HG02571 (cell line): ENCODE measurements at regions not wholly inside any gene's neighbourhood (a gene's known extent, or its start where the extent isn't known, plus 50 kb on each side); places are given as distances from the start of the nearest gene placed in this dataset.
"Not testable (repeated sequence)": the region's sequence is repeated elsewhere in the genome, so short reads cannot be mapped to it uniquely, and the experiment has no call there.

Experiments
- ATAC-seq: cut with Tn5 transposase; IDR thresholded peaks from one replicate; pipeline ENCODE4 v1.9.1; 2021; ENCODE audit warnings: mild to moderate bottlenecking, moderate library complexity; ENCODE audit not compliant: unreplicated experiment

DNA sequence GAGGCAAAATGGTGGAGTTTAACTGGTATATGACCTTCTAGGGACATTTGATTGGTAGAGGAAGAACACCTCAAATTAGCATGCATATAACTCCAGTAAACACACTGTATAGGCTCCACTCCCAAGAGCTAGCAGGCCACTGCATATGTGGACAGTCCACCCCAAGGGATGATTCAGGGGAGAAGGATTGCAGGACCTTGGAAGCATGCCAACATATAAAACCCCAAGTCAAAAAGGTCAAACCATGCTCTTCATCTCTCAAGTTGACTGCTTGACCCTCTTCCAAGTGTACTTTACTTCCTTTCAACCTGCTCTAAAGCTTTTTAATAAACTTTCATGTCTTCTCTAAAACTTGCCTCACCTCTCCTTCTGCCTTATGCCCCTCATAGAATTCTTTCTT lies 459.9 kb upstream of the CCDC179 start:
- ATAC-seq = no peak

DNA sequence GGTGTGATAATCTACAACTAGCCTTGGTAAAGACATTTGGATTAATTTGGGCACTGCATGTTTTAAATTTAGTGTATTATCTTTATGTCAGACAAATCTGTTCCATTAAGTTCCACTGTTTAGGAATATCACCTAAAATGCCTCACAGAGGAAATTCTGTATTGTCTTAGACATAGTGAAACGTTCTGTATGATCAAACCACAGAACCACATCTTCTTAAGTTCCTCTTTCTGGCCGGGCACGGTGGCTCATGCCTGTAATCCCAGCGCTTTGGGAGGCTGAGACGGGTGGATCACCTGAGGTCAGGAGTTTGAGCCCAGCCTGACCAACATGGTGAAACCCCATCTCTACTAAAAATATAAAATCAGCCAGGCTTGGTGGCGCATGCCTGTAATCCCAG lies 475.3 kb upstream of the CCDC179 start:
- not testable (repeated sequence) for ATAC-seq

DNA sequence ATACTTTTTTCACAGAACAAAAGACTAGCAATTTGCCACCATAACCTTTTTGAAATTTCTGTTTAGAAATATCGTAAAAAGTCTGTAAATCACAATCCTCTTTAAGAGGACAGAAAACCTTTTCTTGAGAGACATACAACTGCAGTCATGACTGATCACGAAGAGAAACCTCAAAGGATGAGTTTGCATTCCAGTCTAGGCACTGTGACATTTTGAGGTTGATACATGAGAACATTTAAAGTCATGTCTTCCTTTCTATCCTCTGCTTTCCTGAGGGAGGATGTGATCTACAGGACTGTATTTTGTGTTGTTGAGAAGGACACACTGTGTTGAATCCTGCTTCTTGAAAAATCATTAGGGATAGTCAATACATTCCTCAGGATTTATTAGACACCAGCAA lies 476.7 kb upstream of the CCDC179 start:
- ATAC-seq = no peak

DNA sequence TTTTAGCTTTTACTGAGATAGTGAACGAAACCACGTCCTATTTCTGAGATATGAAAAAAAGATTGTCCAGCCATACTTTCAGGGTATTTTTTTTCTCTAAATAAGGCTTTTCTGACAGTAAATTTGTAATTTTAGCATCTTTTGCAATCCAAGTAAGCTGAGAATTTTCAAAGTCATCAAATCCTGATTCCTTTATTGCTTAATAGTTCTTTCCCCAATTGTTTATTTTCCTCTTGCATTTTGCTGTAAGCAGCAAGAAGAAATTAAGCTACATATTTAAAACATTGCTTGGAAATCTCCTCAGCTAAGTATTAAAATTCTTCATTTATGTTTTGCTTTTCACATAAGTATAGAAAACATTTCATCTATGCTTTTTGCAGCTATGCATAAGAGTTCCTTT lies 493.3 kb upstream of the CCDC179 start:
- no peak for ATAC-seq

DNA sequence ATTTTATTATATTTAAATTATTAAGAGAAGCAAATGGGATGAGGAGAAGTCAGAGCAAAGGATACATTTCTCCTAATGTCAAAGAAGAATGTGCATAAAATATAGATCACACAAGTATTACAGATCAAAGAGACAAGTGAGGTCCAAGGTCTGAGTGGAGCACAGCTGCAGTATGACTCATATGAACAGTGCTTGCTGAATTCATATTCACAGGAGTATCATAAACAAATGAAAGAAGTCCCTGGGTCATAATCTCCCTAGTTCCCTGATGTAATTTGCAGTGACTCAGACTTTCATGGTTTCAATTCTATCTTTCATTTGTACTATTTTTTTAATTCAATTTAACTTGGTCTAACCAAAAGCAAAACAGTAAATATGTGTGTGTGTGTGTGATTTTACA lies 499.0 kb upstream of the CCDC179 start:
- ATAC-seq = no peak

DNA sequence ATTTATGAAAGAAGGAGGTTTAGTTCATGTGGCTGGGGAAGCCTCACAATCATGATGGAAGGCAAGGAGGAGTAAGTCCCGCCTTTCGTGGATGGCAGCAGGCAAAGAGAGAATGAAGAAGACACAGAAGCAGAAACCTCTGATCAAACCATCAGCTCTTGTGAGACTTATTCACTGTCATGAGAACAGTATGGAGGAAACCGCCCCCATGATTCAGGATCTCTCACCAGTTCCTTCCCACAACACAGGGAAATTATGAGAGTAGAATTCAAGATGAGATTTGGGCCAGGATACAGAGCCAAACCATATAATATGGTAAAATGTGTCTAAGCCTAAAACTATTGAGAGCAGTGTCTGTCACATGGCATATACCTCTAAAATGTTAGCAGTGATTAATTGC lies 503.8 kb upstream of the CCDC179 start:
- ATAC-seq = no peak

DNA sequence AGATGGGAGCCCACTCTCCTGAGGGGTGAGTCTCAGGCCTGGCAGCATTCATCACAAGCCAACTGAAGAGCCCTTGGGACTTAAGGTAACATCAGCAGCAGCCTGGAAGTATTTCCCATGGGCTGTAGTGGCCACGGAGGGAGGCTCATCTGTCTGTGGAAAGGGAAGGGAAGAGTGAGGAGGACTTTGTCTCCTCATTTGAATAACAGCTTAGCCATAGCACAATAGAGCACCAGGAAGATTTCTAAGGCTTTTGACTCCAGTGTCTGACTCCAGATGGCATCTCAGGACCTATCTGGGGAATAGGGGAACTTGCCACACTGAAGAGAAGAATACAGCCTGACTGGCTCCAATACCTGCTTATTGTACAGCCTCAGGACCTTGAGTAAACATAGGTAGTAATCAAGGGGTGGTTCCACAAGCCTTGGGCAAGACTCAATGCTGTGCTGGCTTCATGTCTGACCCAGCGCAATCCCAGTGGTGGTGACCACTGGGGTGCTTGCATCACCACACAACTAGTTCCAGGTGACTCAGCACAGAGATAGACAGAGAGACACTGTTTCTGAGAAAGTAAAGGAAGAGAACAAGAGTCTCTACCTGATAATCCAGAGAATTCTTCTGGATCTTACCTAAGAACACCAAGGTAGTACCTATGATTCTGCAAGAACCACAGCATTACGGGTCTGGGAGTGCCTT lies 510.5 kb upstream of the CCDC179 start:
- ATAC-seq = no peak

DNA sequence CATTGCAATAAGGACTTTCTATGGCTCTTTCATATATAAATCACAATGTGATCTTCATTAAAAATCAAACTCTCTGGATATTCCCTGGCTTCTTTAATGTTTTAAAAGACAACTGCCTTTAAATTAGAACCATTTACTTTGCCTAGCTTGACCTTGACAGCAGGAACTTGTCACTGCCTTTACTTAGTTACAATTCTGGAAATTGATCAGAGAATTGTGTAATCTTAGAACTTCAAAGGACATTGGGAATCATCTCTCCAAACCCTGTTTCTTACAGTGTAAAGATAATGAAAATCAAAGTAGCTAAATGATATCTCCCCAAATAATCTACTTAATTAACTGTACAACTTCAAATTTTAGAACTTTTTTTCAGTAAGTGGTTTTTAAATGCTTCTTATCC lies 517.6 kb upstream of the CCDC179 start:
- ATAC-seq = no peak

DNA sequence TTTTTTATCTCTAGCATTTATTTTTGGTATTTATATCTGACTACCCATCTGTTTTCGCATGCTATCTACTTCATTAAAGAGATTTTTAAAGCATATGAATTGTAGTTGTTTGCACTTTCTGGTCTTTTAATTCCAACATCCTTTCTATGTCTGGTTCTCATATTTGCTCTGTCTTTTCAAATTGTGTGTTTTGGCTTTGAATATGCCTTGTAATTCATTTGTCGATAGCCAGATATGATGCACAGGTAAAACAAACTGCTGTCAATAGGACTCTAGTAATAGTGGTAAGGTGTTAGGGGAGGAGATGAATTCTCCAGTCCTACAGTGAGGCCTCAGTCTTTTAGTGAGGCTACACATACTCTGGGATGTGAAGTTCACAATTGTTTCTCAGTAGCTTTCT lies 530.8 kb upstream of the CCDC179 start:
- no peak for ATAC-seq

DNA sequence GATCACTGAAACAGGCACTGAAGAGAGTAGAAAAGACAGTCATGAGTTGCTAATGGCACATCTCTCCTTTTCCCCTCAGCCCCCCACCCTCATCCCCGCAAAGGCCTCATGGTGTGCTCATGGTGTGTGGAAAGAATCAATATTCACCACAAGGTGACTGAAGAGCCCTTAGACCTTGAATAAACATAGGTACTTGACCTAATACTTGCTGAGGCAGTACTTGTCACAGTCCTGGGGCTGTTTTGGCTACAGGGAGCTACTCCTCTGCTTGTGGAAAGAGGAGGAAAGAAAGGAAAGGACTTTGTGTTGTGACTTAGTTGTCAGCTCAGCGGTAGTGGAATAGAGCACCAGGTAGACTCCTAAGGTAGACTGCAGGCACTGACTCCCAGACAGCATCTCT lies 537.8 kb upstream of the CCDC179 start:
- ATAC-seq = no peak

DNA sequence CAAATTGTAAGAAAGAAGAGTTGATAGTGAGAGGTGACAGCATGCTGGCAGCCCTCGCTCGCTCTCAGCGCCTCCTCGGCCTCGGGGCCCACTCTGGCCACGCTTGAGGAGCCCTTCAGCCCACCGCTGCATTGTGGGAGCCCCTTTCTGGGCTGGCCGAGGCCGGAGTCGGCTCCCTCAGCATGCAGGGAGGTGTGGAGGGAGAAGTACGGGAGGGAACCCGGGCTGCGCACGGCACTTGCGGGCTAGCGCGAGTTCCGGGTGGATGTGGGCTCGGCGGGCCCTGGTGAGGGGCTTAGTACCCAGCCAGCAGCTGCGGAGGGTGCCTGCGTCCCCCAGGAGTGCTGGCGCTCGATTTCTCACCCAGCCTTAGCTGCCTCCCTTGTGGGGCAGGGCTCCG lies 539.7 kb upstream of the CCDC179 start:
- no peak for ATAC-seq

DNA sequence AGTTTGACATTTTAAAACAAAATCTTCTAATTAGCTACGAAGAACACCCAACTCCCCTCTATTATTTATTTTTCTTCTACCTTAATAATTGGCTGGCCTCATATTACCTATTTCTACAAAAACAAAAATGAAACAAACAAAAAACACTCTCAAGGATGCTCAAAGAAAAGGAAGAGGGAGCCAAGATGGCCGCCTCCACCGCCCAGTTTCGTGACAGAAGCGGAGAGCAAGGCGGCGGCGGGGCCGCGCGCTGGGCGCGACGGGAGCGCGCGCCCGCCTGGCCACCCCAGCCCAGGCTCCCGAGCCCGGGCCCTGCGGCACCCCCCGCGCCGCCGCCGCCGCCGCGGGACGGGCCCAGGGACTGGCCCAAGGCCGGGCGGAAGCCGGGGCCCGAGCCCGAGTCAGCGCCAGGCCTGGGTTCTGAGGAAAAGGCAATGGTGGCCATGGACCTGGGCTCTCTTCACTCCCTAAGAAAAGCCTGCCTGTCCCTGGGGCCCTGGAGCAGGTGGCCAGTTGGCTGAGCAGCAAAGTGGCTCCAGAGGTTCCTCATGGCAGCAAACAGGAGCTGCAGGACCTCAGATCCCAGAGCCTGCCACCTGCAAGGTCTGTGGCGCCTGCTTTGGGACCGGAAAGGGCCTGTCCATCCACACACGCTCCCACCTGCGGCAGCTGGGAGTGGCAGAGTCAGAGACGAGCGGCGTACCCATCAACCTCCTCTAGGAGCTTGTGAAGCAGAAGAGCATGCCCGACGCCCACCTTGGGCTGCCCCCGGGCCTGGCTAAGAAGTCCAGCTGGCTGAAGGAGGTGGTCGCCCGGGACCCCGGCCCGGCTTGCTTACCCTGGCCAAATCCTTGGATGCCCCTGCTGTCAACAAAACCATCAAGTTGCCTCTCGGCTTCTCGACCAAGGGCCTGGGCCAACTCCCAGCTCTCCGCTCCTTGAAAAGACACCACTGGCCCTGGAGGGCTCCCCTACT lies 543.2 kb upstream of the CCDC179 start:
- ATAC-seq = no peak

DNA sequence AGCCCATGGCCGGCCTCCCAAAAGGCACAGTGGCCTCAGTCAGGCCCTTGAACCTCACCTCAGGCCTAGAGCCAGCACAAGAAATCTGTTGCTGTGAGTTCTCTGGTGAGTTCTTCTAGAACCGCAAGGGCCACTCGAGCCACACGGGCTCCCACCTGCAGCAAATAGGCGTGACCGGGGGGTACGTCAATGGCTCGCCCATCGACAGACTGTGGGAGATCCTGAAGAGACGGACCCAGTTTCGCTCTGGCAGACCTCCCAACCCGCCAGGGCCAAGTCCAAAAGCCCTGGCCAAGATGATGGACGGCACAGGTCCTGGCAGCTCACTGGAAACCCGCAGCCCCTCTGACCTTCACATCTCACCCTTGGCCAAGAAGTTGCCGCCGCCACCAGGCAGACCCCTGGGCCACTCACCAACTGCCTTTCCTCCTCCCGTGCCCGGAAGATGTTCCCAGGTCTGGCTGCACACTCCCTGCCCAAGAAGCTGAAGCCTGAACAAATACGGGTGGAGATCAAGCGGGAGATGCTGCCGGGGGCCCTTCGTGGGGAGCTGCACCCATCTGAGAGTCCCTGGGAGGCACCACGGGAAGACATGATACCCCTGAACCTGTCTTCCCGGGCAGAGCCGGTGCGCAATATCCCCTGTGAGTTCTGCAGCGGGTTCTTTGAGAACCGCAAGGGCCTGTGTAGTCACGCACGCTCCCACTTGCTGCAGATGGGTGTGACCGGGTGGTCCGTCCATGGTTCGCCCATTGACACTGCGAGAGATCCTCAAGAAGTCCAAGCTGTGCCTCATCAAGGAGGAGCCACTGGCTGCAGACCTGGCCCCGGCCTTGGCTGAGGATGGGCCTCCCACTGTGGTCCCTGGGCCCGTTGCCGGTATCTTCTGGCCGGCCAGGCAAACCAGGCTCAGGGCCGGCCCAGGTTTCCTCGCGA lies 544.2 kb upstream of the CCDC179 start:
- no peak for ATAC-seq

DNA sequence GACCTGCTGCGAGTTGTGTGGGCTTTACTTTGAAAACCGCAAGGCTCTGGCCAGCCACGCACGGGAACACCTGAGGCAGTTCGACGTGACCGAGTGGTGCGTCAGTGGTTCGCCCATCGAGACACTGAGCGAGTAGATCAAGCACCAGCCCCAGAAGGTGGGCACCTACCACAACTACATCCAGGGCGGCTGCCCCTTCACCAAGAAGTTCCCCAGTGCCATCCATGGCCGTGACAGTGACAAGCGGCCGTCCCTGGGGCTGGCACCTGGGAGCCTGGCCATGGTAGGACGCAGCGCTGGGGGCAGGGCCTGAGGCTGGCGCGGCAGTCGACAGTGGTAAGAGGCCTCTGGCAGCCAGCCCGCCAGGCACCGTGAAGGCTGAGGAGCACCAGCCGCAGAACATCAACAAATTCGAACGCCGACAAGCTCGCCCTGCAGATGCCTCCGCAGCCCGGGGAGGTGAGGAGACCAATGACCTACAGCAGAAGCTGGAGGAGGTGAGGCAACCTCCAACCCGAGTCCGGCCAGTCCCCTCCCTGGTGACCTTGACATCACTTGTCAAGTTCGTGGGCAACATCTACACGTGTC lies 545.2 kb upstream of the CCDC179 start:
- ATAC-seq = no peak

DNA sequence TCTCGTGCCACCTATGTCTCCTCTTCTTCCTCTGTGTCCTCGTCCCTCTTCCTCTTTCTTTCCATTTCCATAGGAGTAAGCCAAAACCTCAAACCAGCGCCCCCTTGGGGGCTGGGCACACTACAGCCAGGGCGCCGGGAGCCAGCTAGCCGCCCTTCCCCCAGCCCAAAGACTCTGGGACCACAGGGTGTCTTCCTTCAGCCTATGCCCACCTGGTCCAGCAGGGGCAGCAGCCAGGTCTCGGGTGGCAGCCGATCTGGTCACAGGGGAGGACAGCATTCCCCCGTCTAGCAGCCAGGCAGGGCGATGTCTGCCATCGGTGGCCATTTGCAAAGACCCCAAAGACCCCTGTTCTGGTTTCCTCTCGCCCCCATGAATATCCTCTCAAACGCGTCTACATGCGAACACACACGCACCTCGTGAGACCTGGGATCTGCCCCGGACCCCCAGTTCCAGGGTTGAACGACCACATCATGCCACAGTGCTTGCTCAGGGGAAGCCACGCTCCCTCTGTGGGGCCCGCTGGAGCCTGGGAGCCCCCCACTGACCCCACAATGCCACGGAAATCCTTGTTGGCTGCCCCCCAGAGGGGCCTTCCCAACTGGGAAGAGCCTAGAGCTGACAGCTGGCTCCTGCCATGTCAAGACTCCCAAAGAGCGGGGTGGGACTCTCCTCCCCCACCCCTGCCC lies 546.0 kb upstream of the CCDC179 start:
- ATAC-seq = no peak

DNA sequence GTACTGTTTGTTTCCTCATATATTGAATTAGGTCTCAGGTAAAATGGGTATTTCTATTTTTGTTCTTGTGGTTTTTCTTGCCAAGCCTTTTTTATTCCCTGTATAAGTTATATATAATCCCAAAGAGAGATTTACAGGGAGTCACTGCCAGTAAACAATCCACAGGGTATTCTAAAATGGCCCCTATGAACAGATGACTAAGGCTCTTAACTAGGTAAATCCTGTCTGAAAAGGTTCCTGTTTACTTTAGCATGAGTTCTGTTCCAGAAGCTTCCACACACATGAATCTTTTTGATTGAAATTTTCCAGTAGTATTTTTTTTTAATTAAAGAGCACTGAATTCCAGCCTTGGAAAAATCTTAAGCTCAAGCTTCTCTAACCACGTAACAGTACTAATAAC lies 552.8 kb upstream of the CCDC179 start:
- ATAC-seq = no peak

DNA sequence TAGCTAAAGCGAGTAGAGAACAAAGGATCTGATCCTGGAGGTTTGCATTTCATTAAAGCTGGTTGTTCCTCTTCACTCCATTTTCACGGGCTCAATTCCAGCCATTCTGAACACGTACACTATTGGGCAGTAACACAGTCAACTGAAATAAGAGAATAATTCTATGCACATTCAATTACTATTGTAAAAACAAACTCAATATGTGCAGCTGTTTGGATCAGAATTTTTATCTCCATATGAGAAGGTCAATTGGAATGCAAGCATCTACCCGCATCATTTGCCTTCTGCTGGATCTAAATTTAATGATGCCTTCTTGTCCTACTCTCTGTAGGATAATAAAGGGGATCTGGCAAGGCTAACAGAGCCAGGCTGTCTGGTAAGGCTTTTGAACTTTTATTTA lies 562.8 kb upstream of the CCDC179 start:
- no peak for ATAC-seq

DNA sequence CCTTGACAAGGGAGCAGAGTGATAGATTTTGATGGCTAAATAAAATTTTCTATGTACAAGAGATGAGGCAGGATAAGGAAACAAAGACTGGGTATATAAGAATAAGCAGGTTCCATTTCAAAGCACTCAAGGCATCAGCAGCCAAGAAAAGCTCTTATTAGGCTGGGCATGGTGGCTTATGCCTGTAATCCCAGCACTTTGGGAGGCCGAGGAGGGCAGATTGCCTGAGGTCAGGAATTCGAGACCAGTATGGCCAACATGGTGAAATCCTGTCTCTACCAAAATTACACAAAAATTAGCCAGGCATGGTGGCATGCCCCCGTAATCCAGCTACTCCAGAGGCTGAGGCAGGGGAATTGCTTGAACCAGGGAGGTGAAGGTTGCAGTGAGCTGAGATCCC lies 563.4 kb upstream of the CCDC179 start:
- ATAC-seq = no peak

DNA sequence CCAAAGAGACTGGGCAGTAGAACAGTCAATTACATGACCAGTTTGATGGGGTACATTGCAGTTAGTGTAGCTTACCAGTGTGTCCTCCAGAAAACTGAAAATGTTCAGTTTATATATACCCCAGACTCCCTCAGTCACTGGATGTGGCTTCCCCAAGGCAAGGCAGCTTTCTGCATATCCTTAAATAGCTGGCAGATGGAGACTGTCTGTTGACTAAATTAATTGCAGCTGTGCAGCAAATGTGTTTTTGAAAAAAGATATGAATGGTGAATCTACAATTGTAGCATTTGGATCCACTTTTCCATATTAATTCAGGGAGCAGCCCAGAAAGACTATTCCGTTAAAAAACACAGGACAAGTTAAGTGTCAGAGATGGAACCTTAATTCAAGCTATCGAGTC lies 565.1 kb upstream of the CCDC179 start:
- ATAC-seq = no peak

DNA sequence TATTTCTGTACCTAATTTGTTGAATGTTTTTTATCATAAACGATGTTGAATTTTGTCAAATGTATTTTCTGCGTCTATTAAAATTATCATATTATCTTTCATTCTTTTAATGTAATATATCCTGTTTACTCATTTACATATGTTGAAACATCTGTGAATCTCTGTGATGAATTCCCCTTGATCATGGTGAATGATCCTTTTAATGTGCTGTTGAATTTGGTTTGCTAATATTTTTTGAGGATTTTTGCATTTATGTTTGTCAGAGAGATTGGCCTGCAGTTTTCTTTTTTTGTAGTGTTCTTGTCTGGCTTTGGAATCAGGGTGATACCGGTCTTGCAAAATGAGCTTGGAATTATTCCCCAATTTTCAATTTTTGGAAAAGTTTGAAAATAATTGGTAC lies 569.3 kb upstream of the CCDC179 start:
- ATAC-seq = no peak
